WTC11 (cell line): ENCODE measurements at regions not wholly inside any gene's neighbourhood (a gene's known extent, or its start where the extent isn't known, plus 50 kb on each side); places are given as distances from the start of the nearest gene placed in this dataset.

Source experiments
- ATAC-seq: fragments of 200-7000 bp; cut with Tn5 transposase; 2 replicates; pipeline ENCODE4 v1.10.0; 2021; ENCODE audit warnings: mild to moderate bottlenecking, moderate library complexity
- CTCF ChIA-PET: fragments of 300-600 bp; sonication (Branson Sonifier 250); formaldehyde crosslinking; loops from one replicate; lab custom pipeline; 2021; ENCODE audit warnings: antibody characterized with exemption; lab: Charles Lee
- POLR2A ChIA-PET: fragments of 350-600 bp; sonication (Branson Sonifier 250); formaldehyde crosslinking; loops from one replicate; lab custom pipeline; 2021; ENCODE audit warnings: antibody characterized with exemption; lab: Charles Lee
- DNase-seq: peaks from one replicate; pipeline ENCODE4 v3.0.0; 2021; ENCODE audit warnings: low spot score
- H3K27ac Mint-ChIP-seq: 2 replicates; pipeline ENCODE4 v1.8.0; 2021; ENCODE audit warnings: mixed read lengths
- H3K27me3 Mint-ChIP-seq: 2 replicates; pipeline ENCODE4 v1.8.0; 2021; ENCODE audit warnings: low read depth, mild to moderate bottlenecking, moderate library complexity, mixed read lengths
- H3K36me3 Mint-ChIP-seq: 2 replicates; pipeline ENCODE4 v1.8.0; 2021; ENCODE audit warnings: mixed read lengths
- H3K4me1 Mint-ChIP-seq: 2 replicates; pipeline ENCODE4 v1.8.0; 2022; ENCODE audit warnings: mixed read lengths
- H3K4me3 Mint-ChIP-seq: 2 replicates; pipeline ENCODE4 v1.8.0; 2021; ENCODE audit warnings: mild to moderate bottlenecking, moderate library complexity, mixed read lengths
- H3K9me3 Mint-ChIP-seq: 2 replicates; pipeline ENCODE4 v1.8.0; 2021; ENCODE audit warnings: mixed read lengths
- AR ChIP-seq: fragments of 250-450 bp; sonication (Bioruptor Pico); IDR thresholded peaks from 2 replicates; pipeline ENCODE4 v1.9.0; 2021; ENCODE audit warnings: mild to moderate bottlenecking
- ARID4B ChIP-seq: sonication (generic); formaldehyde crosslinking; IDR thresholded peaks from 2 replicates; pipeline ENCODE4 v1.8.0; 2023; ENCODE audit warnings: missing genetic modification reagents, mild to moderate bottlenecking, borderline replicate concordance
- CREM ChIP-seq: sonication (generic); formaldehyde crosslinking; IDR thresholded peaks from 2 replicates; pipeline ENCODE4 v1.8.1; 2022; ENCODE audit warnings: mild to moderate bottlenecking, missing genetic modification reagents, moderate library complexity
- ERG ChIP-seq: fragments of 250-450 bp; sonication (Bioruptor Pico); IDR thresholded peaks from 2 replicates; pipeline ENCODE4 v1.8.0; 2021; ENCODE audit warnings: mild to moderate bottlenecking
- ESRRA ChIP-seq: sonication (generic); formaldehyde crosslinking; IDR thresholded peaks from 2 replicates; pipeline ENCODE4 v1.8.1; 2022; ENCODE audit warnings: mild to moderate bottlenecking, missing genetic modification reagents, borderline replicate concordance
- FOXJ3 ChIP-seq: sonication (generic); formaldehyde crosslinking; IDR thresholded peaks from 2 replicates; pipeline ENCODE4 v1.9.0; 2021; ENCODE audit warnings: missing genetic modification reagents, mild to moderate bottlenecking, borderline replicate concordance
- FOXK1 ChIP-seq: sonication (generic); formaldehyde crosslinking; IDR thresholded peaks from 2 replicates; pipeline ENCODE4 v1.8.0; 2022; ENCODE audit warnings: mild to moderate bottlenecking, moderate library complexity, missing genetic modification reagents
- IRF2 ChIP-seq: sonication (generic); formaldehyde crosslinking; IDR thresholded peaks from 2 replicates; pipeline ENCODE4 v1.8.0; 2022; ENCODE audit warnings: low read depth, missing genetic modification reagents, borderline replicate concordance
- KAT7 ChIP-seq: sonication (generic); formaldehyde crosslinking; IDR thresholded peaks from 2 replicates; pipeline ENCODE4 v1.8.1; 2023; ENCODE audit warnings: missing genetic modification reagents, mild to moderate bottlenecking, borderline replicate concordance
- NFYB ChIP-seq: sonication (generic); formaldehyde crosslinking; conservative IDR thresholded peaks from 2 replicates; pipeline ENCODE4 v1.8.0; 2022; ENCODE audit warnings: low read depth, missing genetic modification reagents
- RELA ChIP-seq: sonication (generic); formaldehyde crosslinking; IDR thresholded peaks from 2 replicates; pipeline ENCODE4 v1.8.1; 2022; ENCODE audit warnings: missing genetic modification reagents, mild to moderate bottlenecking, borderline replicate concordance
- RORB ChIP-seq: fragments of 250-450 bp; sonication (Bioruptor Pico); IDR thresholded peaks from 2 replicates; pipeline ENCODE4 v1.9.0; 2021; ENCODE audit warnings: mild to moderate bottlenecking
- SOX15 ChIP-seq: fragments of 250-450 bp; sonication (Bioruptor Pico); IDR thresholded peaks from 2 replicates; pipeline ENCODE4 v1.9.0; 2021; ENCODE audit warnings: mild to moderate bottlenecking
- SP1 ChIP-seq: sonication (generic); formaldehyde crosslinking; conservative IDR thresholded peaks from 2 replicates; pipeline ENCODE4 v1.8.1; 2022; ENCODE audit warnings: missing genetic modification reagents
- TEAD1 ChIP-seq: sonication (generic); formaldehyde crosslinking; IDR thresholded peaks from 2 replicates; pipeline ENCODE4 v1.8.0; 2022; ENCODE audit warnings: mild to moderate bottlenecking, missing genetic modification reagents
- TP53 ChIP-seq: sonication (generic); formaldehyde crosslinking; IDR thresholded peaks from 2 replicates; pipeline ENCODE4 v1.8.1; 2023; ENCODE audit warnings: mild to moderate bottlenecking, missing genetic modification reagents
- ZMAT4 ChIP-seq: fragments of 250-450 bp; sonication (Bioruptor Pico); IDR thresholded peaks from 2 replicates; pipeline ENCODE4 v1.9.0; 2021; ENCODE audit warnings: mild to moderate bottlenecking
- ZNF219 ChIP-seq: sonication (generic); formaldehyde crosslinking; IDR thresholded peaks from 2 replicates; pipeline ENCODE4 v1.8.0; 2023; ENCODE audit warnings: missing genetic modification reagents, mild to moderate bottlenecking, borderline replicate concordance
- ZNF281 ChIP-seq: sonication (generic); formaldehyde crosslinking; IDR thresholded peaks from 2 replicates; pipeline ENCODE4 v1.8.0; 2023; ENCODE audit warnings: mild to moderate bottlenecking, missing genetic modification reagents

GRCh38 chr9:89901920-89902319 lies 297.1 kb downstream of the GADD45G start:
- H3K27ac Mint-ChIP-seq, result no peak overlapping the region

More at GRCh38 chr9:89901920-89902319, 297.1 kb downstream of the GADD45G start:
- Mint-ChIP-seq H3K4me3 (no peak overlapping the region), H3K4me1 (peaks cover 22% of the 10 kb centered on the region), H3K36me3 (no peaks in the 10 kb centered on the region), H3K27me3 (no peaks in the 10 kb centered on the region), H3K9me3 (no peaks in the 10 kb centered on the region)
- DNase-seq (no peak), ATAC-seq (no peak)
- CTCF ChIA-PET, result interaction anchor here (0.6 kb wide), 1 partner anchor 109 kb away, joined by 3 read pairs; no protein-coding TSS in a partner anchor
- POLR2A ChIA-PET, result no interaction called here
- TF ChIP-seq ARID4B (CRISPR knock-in tag) (no peak), KAT7 (no peak), NFYB (CRISPR knock-in tag) (no peak), FOXJ3 (no peak), ESRRA (no peak), ZMAT4 (CRISPR knock-in tag) (no peak), AR (CRISPR knock-in tag) (no peak), TP53 (CRISPR knock-in tag) (no peak), CREM (no peak), RELA (CRISPR knock-in tag) (no peak), SP1 (no peak), RORB (CRISPR knock-in tag) (no peak), TEAD1 (CRISPR knock-in tag) (no peak), ZNF281 (CRISPR knock-in tag) (no peak), ERG (CRISPR knock-in tag) (no peak), ZNF219 (CRISPR knock-in tag) (no peak), SOX15 (CRISPR knock-in tag) (no peak), FOXK1 (CRISPR knock-in tag) (no peak), IRF2 (CRISPR knock-in tag) (no peak)
